Liver (tissue), 2 donors: ENCODE measurements at regions not wholly inside any gene's neighbourhood (a gene's known extent, or its start where the extent isn't known, plus 50 kb on each side); places are given as distances from the start of the nearest gene placed in this dataset.

Source experiments
- JUND ChIP-seq, 2 donors: IDR thresholded peaks; 2 replicates each; pipeline ENCODE4 v1.6.1; 2016; ENCODE audit warnings: antibody characterized with exemption in 2 of 2
- TF ChIP-seq, protein P1 (sequence below): IDR thresholded peaks from 2 replicates; pipeline ENCODE4 v1.6.1; 2016; ENCODE audit warnings: antibody characterized with exemption
- donor health status: healthy.

DNA sequence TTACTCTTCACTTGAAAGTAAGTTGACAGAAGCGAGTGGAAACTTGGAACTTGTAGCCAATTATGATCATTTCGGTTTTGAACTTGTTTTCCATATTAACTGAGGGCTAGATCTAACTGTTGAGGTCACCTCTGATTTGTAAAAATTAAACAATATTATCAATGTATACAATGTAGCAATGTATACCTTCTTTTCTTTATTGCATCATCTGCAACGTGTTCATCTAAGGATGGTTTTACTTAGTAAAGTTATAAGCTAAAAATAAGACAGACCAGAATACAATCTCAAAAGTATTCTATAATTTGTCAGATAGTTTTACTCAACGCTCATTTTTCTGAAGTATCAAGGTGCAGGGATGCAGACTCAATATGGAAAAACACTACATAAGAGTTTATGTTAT, 435.0 kb upstream of the TNP1 start:
- no peak for TF ChIP-seq JUND (IDR thresholded peaks at IDR 0.05)
- TF ChIP-seq, protein P1, sequence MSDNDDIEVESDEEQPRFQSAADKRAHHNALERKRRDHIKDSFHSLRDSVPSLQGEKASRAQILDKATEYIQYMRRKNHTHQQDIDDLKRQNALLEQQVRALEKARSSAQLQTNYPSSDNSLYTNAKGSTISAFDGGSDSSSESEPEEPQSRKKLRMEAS = no peak
